HG02973 (cell line): ENCODE measurements at regions not wholly inside any gene's neighbourhood (a gene's known extent, or its start where the extent isn't known, plus 50 kb on each side); places are given as distances from the start of the nearest gene placed in this dataset.

Source experiments
- ATAC-seq: cut with Tn5 transposase; IDR thresholded peaks from one replicate; pipeline ENCODE4 v1.9.1; 2021; ENCODE audit warnings: moderate library complexity; ENCODE audit not compliant: unreplicated experiment

DNA sequence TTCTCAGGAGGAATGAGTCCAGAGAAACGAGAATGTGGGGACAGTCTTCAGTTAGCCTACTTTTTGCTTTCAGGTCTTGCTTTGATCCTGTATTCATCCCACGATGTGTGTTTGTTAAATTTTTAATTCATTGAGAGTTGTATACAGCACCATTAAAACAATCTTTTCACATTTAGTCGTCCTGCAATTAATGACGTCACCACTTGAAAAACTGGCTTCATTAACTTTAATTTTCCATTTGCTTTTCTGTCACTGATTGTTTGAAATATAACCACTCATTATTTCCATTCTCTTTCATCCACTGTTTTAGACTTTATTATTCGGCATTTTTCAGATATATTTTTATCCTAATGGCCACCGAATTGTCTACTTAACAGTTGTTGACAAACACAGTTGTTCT, 146.9 kb downstream of the TFEC start:
- ATAC-seq: no peak

DNA sequence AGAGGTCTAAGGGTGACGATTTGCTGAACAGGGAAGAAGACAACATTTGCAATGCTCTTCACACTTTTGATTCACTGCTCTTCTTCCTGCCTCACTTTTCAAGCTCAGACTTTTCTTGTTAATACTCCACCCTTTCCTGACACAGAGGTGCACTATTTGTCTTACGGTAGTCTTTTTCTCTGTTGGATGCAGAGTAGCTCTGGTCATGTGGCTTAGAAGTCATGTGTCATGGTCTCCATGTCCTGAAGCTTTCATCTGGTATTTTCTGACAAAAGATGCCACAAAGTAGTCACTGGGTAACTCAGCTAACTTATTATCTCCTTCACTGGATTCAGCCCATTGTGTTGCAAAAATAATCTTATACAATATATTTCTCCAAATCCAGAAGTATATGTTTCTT, 149.1 kb downstream of the TFEC start:
- no peak for ATAC-seq

DNA sequence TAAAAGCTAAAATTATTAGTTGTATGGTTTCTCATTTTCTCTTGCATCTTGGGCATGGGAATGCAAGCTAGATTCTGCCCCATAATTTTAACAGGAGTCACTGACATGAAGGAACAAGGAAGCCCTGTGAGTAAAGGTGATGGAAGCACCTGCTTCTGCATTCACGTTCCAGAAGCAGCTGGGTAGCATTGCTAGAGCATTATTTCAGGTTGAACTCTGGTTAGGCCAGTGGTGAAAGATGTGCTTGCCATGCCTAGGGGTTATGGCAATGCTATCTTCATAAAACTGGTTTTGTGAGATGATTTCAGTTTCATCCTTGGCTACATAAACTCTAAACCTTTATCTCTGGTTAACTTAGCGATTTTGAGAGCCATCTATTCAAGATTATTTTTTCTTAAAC, 151.4 kb downstream of the TFEC start:
- no peak for ATAC-seq

DNA sequence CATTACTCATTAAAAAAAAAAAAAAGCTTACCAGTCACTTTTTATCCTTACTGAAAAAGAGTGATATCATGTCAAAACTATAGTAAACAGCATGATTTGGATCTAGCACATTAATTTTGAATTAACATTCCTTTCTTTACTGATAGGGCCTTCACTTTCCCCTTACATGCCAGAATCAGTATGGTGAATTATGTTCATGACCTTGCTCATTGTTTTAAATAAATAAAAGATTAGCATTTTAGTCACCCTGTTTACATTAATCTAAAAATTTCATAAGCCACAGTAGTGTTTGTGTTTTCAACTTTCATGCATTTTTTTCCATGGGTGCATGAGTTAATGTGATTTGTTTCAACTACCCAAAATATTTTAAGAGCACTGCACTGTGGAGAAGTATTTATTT, 160.8 kb downstream of the TFEC start:
- ATAC-seq: no peak

DNA sequence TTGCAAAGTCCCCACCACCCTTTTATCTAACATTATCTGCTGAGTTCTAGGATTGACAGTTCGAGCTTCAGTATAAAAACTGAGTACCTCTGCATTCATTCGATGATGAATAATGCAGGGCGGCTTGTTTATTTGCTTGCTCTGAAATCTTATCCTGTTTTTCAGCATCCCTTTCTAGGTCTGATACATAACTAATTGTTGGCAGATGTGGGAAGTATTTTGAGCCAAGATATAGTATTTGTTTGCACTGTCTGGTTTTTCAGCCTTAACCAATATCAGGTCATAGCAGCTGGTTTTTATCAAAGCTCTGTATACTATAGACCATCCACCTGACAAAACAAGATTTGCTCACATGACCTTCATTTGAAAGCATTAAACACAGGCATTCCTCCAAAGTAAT, 161.4 kb downstream of the TFEC start:
- no peak for ATAC-seq

DNA sequence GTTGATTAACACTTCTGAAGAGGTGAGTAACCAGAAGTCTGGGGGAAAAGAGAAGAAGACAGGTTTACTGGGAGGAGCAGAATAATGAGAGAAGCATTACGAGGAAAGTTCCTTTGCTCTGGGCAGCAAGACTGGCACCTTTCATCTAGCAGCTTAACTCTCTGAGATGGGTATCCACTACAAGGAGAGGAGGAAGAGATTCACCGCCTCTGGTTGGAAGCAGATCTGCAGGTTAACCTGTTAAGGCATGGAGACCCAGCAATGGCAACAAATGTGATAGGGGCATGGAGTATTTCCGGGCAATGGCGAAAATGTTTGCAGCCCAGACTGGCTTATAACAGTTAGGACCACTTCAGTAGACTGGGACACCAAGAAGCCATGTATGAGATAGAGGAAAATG, 162.2 kb downstream of the TFEC start:
- ATAC-seq: no peak

DNA sequence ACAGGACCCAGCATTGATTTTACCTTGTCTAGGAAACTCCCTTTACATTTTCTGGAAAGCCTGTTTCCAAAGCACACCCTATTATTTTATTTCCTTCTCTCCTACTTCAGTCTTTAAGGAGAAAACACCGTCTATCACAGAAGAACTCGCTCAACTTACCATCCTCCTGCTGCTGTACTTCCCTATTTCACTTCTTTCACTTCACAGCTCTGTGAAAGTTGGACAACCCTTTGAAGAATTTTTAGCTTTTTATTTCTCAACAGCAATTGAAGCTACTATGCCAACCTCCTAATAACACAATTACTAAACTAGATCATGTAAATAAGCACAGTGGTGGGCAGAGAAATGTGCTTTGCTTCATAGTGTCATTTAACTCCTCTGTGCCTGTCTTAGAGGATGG, 166.5 kb downstream of the TFEC start:
- no peak for ATAC-seq

DNA sequence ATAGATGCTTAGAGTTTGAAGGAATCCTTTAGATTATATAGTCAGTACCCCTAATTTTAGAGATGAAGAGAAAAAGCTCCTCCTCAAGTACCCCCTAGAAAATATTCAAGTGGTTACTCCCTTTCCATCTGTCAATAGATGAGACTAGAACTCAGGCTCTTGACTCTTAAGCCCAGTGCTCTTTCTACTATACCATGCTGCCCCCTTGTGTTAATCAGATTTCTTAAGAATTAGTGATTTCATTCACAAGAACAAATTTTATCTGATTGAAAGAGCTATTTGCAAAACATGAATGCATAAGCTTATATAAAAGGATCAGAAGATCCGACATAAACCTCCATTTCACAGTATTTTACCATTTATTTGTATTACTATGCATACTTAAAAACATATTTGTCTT, 179.3 kb downstream of the TFEC start:
- ATAC-seq: no peak

DNA sequence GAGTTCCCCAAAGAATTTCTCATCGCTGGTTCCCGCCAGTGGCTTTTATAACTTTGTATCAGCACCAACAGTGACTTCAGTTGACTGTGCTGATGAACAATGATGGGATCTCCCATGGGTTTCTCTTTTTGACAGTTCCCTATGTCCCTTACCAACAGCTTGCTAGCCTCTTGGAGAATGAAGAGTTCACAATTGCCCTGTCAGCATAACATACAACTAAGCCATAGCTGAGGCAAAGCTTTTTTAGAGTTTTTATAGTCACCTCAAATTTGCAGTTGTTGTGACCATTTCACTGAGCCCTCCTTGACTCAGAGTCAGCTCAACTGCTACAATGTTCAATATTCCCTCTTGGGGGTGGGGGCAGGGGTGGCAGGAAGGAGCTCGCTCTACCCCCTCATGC, 179.8 kb downstream of the TFEC start:
- no peak for ATAC-seq

DNA sequence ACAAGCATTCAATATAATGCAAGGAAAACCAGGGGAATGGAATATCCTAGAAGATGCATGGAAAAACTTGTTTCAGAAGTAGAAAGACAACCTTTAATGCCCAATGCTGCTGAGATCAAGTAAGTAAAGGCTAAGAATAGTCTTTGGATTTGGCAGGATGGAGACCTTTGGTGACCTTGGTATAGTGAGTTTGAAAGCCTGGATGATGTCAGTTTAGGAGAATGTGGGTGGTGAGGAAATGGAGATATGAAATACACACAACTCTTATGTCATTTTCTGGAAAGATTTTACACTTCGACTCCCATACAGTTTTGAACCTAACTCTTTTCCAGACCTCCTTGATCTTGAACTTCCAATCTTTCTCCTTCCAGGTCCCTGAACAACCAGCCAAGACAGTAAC, 185.7 kb downstream of the TFEC start:
- ATAC-seq: no peak

DNA sequence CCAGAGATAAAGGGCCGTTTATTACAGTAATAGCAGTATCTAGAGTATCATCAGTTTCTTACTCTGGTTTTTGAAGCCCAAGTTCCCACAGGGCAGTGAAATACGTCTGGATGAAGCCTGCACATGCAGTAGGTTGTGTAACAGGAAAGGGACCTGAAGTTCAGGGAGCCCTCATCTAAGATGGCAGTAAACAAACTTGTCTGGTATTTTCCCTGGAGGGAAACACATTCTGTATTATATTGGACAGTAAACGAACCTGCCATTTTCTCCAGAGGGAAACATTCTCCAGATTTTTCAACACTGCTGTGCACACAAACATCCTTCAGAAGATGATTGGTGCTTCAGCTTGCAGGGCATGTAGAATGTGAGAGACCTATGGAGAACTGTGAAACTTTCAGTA, 189.9 kb downstream of the TFEC start:
- ATAC-seq: no peak

DNA sequence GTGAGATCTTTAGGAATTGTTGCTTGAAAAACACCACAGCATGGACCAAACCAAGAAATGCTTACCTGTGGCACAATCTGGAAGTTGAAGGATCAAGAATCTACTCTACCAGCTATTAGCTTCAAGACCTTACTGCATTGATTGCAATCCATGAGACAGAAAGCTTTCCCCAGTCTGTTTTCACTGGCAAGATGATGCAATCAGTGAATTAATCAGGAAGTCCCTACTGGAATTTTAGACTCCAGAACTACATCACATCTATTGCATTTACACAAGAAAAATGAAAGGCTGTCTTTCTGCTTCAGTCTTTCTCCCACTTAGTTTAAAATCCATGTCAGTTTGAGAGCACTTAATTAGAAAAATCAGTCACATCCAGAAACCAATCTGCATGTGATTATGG, 191.7 kb downstream of the TFEC start:
- ATAC-seq: no peak

DNA sequence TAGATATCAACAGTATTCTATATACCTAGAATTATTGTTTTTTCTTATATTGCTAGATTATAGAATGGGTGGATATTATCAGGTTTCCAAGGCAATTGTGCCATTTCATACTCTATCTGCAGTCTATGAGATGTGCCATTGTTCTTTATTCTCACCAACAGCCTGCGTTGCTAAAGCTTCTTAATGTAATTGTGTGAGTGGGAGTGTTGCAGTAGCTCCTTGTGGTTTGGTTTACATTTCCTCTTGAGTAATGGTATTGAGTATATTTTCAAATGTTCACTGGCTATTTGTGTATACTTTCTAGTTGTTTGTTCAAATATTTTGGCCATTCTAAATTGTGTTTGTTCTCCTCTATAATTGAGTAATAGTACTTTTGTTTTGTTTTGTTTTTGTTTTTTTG, 199.2 kb downstream of the TFEC start:
- ATAC-seq: no peak

DNA sequence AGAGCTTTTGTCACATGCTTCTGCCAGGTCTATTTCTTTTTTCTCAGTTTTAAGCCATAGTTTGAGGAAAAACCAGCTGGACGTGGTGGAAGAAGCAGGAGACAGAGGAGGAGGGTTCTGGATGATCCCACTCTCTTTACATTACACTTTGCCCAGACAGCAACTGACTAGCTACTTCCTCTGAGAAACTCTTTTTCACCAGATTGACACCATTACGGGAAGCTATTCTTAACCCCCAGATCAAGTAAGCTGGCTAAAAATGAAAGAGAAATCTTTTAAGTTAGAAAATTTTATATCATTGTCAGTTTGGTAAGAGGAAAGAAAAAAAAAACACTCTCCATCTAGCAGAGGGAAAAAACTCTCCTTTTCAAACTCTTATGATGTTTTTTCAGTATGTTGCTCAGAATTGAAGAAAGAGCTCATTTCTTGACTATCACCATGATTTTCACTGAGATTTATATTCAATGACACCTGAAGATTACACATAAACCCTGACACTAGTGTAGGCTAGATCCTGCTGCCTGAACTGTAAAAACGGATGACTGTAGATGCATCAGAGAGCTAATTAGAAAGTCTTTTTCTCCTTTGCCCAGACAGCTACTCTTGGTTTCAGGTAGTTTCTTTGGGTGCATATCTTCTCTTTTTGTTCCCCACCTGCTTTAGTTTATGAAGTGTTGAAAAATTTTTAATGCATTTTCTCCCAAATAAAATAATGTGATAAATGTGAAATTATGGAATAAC, 203.1 kb downstream of the TFEC start:
- no peak for ATAC-seq

DNA sequence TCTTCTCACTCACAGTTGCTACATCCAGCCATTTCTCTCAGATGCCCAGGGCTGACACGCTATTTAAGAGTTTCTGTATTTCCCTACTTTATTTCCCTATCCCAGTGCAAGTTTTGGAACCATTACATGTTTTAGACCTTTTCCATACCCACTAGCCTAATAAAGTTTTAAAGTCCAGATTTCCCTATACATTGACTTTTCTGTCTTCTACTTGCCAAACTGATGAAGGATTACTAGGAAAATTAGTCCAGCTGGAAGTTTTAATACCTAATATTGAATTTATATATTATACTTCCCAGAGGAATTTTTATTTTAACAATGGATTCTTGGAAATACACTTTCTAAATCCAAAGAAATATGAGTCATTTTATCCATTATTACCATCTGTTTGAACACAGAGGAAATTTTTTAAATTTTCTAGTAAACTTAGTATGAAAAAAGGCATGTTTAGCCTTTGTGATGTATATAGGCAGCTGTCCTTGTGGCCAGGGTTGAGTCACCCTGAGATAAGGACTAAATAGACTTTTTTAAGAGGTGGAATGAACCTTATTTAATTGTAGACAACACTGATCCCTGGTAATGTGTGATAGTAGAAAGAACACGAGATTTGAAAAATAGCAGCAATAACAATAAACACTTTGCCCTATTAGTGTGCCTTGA, 205.0 kb downstream of the TFEC start:
- ATAC-seq: no peak

DNA sequence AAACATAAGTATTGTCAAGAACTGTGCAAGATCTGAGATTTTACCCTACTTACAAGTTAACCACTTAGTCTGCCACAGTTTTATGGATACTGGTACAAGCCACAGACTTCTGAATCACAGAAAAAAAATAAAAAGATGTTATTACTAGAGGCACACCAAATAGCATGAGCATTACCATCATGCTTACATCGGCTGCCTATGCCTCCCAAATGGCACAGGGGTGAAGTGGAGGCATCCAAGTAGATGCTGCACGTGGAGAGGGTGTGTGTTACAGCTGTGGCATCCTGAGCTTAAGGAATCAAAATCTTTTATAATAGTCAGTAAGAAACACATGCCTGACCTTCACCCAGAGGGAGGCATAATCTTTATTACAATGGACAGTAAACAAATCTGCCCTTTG, 207.8 kb downstream of the TFEC start:
- ATAC-seq: no peak

DNA sequence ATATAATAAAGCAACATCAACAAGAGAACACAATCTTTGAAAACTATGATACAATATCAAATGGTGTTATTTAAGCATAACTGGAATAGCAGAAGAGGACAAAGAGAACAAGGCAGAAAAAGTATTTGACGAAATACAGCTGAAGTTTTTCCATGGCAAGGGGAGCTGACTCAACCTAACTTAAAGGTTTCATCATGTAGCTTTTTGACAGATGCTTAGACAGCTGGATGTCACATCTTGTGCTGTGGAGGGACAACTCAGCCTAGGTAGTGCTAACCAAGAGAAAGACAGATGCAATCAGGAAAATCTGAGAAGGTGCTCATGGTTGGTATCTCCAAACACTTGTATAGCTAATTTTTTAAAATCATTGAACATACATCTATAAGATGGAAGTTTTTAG, 208.2 kb downstream of the TFEC start:
- ATAC-seq: no peak

DNA sequence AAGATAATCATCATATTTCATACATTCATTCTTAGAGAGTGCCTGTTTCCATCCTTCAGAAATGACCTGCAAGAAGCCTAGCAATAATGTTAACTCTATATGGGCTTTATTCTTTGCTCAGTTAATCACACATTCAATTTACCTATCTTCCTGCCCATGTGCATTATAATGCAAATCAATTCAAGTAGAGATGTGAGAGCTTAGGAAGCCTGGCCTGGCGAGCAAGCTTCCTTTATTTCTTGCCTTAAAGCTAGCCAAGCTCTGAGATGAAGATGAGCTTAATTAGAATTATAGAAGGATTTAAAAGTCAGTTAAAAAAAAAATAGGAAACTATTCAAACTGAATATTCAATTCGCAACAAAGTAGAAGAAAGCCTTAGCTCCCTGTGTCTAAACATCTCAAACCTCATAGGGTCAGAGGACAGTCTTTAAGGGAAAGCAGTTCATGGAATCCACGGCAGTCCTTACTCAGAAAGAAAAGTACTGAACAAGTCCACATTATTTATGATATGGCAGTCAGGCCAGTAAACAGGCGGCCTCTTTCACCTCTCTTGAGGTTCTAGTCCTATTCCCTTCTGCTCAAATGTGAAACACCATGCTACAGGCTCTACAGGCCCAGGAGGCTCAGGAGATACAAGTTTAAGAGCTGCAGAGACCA, 214.1 kb downstream of the TFEC start:
- no peak for ATAC-seq

DNA sequence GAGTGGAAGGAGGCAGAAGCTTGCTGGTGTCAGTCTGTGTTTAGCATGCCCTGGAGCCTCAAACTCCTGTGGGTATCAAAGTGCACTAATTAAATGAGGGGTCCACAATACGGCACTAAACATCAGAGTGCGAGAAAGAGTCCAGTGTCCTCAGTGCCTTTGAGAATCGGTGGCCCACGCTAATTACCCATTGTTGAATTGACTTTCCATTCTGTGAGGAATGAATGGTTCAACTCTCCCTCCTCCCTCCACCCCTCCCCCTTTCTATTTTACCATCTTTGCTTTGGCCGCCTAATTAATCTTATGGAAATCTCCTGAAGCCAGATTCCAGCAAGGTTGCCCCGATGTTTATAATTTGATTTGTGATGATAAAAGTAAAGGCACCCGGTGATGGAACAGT, 217.8 kb downstream of the TFEC start:
- no peak for ATAC-seq

DNA sequence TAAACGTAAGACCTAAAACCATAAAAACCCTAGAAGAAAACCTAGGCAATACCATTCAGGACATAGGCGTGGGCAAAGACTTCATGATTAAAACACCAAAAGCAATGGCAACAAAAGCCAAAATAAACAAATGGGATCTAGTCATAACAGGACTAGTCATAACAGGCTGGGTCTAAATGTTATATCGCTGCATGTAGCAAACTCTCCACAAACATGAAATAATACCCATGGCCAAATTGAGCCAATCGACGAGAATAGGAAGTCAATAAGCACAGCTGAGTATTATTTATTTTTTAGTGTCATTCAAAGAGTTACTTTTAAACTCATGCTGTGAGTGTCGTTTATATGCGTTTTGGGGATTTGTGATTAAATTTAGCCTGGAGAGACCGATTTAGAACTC, 225.1 kb downstream of the TFEC start:
- ATAC-seq: no peak

DNA sequence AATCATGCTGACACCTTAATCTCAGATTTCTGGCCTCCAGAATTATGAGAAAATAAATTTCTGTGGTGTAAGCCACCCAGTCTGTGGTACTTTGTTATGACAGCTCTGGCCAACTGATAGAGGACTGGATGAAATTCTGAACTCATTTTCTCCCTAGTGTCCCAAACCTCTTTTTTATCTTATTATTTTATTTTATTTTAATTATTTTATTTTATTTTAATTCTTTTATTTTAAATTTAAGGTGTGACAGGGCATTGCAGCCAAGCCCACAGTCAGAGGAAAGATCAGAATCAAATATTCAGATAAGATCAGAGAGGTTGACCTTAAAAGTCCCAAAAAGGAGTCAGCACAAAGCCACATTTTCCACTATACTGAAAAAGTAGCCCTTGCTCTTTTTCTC, 228.1 kb downstream of the TFEC start:
- ATAC-seq: no peak

DNA sequence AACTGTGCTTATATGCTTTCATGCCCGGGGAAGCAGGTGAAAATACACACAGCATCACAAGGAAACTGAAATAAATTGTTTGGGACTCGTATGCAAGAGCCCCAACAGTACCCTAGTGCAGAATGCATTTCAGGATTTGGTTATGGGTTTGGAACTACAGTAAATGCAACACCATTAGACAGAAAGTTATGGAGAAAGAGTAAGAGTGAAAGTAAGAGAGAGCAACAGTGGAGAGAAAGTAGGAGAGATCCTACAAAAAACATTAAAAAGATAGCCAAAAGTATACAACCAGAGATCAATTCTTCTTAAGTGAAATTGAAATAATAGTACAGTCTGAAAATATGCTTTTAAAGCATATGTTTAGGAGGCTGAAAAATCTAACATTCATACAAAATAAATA, 231.1 kb downstream of the TFEC start:
- no peak for ATAC-seq
